Breast epithelium (tissue), 4 donors: ENCODE measurements at regions not wholly inside any gene's neighbourhood (a gene's known extent, or its start where the extent isn't known, plus 50 kb on each side); places are given as distances from the start of the nearest gene placed in this dataset.
A peak's percentile ranks its signal among the peaks of the same experiment; 100 is the strongest.

Source experiments
- DNase-seq, 2 donors: peaks; one replicate each; pipeline ENCODE4 v3.0.0-alpha.2; 2019; ENCODE audit warnings: low spot score in 2 of 2
- H3K27ac ChIP-seq, 2 donors: fragments of 200-600 bp; sonication (generic) in 1 of 2; one replicate each; pipeline ENCODE4 v1.5.1; 2016 to 2019; ENCODE audit warnings: mild to moderate bottlenecking in 1 of 2
- H3K27me3 ChIP-seq, 2 donors: fragments of 200-600 bp; sonication (generic) in 1 of 2; one replicate each; pipeline versions ENCODE4 v1.5.1 to v1.6.0; 2017 to 2019; ENCODE audit warnings: control low read depth in 1 of 2, mild to moderate bottlenecking in 1 of 2
- H3K36me3 ChIP-seq: fragments of 200-600 bp; one replicate; pipeline ENCODE4 v1.5.1; 2019
- H3K4me1 ChIP-seq, 2 donors: fragments of 200-600 bp; sonication (generic); one replicate each; pipeline ENCODE4 v1.5.1; 2016 to 2019; ENCODE audit warnings: control low read depth in 1 of 2
- H3K4me3 ChIP-seq, 3 donors: fragments of 200-600 bp; sonication (generic); 1 replicate in 2 of 3; 2 replicates in 1 of 3; pipeline ENCODE4 v1.5.1; 2016 to 2019; ENCODE audit warnings: mild to moderate bottlenecking in 3 of 3, moderate library complexity in 2 of 3
- H3K9me3 ChIP-seq, 2 donors: fragments of 200-600 bp; sonication (generic) in 1 of 2; one replicate each; pipeline ENCODE4 v1.5.1; 2016 to 2019; ENCODE audit warnings: control low read depth in 1 of 2
- CTCF ChIP-seq, 3 donors: fragments of 450-650 bp; IDR thresholded peaks; one replicate each; pipeline ENCODE4 v1.5.1; 2016 to 2017; ENCODE audit warnings: antibody characterized with exemption in 3 of 3, mild to moderate bottlenecking in 3 of 3, moderate library complexity in 3 of 3
- POLR2A ChIP-seq: fragments of 450-650 bp; IDR thresholded peaks from one replicate; pipeline ENCODE4 v1.6.1; 2016; ENCODE audit warnings: antibody characterized with exemption, mild to moderate bottlenecking, moderate library complexity
- POLR2AphosphoS5 ChIP-seq, 3 donors: sonication (generic); formaldehyde crosslinking; IDR thresholded peaks; one replicate each; pipeline ENCODE4 v1.6.1; 2017; ENCODE audit warnings: antibody characterized with exemption in 3 of 3
- intact Hi-C: fragments of 100-400 bp; cut with DNase I; formaldehyde crosslinking; loops from one replicate; pipeline ENCODE4 v1.15.1; 2023; ENCODE audit warnings: low total_unique reads

GRCh38 chr11:111019871-111020670 is 225.5 kb upstream of the POU2AF2 start:
- H3K27me3 ChIP-seq: no peaks in the 10 kb centered on the region
- H3K4me3 ChIP-seq: no peak overlapping the region
- no peak for TF ChIP-seq POLR2AphosphoS5 (IDR thresholded peaks at IDR 0.05)
- no peak for TF ChIP-seq CTCF (IDR thresholded peaks at IDR 0.05)
- peaks cover 0 to 4% of the 10 kb centered on the region in 2 donors for H3K4me1 ChIP-seq
- H3K36me3 ChIP-seq: no peaks in the 10 kb centered on the region
- no peaks in the 10 kb centered on the region for H3K9me3 ChIP-seq
- no peak for DNase-seq
- intact Hi-C loops: no loop called here
- H3K27ac ChIP-seq: peak overlapping the region; percentile 31 to 74

GRCh38 chr11:111019451-111019850 is 226.1 kb upstream of the POU2AF2 start:
- Histone ChIP-seq H3K27ac (peak overlapping the region; percentile 31 to 74), H3K27me3 (no peaks in the 10 kb centered on the region), H3K9me3 (no peaks in the 10 kb centered on the region), H3K4me3 (no peak overlapping the region), H3K36me3 (no peaks in the 10 kb centered on the region), H3K4me1 (peaks cover 0 to 4% of the 10 kb centered on the region in 2 donors)
- TF ChIP-seq POLR2AphosphoS5 (IDR thresholded peaks at IDR 0.05): no peak
- no peak for TF ChIP-seq POLR2A
- no peak for TF ChIP-seq CTCF (IDR thresholded peaks at IDR 0.05)
- intact Hi-C loops: no loop called here
- no peak for DNase-seq

GRCh38 chr11:111018566-111018965 is 227.0 kb upstream of the POU2AF2 start:
- Histone ChIP-seq H3K27ac (no peak overlapping the region), H3K36me3 (no peaks in the 10 kb centered on the region), H3K4me3 (no peak overlapping the region), H3K27me3 (no peaks in the 10 kb centered on the region), H3K4me1 (peaks cover 0 to 4% of the 10 kb centered on the region in 2 donors), H3K9me3 (no peaks in the 10 kb centered on the region)
- no peak for TF ChIP-seq CTCF (IDR thresholded peaks at IDR 0.05)
- TF ChIP-seq POLR2AphosphoS5 (IDR thresholded peaks at IDR 0.05): no peak
- TF ChIP-seq POLR2A: no peak
- DNase-seq: no peak
- intact Hi-C loops: no loop called here

GRCh38 chr11:111012491-111012890 is 233.0 kb upstream of the POU2AF2 start:
- no peaks in the 10 kb centered on the region for H3K9me3 ChIP-seq
- intact Hi-C loops: no loop called here
- DNase-seq: peak in 1 of 2 donors; percentile 28
- no peak overlapping the region for H3K27ac ChIP-seq
- TF ChIP-seq POLR2A (no peak), CTCF (IDR thresholded peaks at IDR 0.05) (no peak), POLR2AphosphoS5 (IDR thresholded peaks at IDR 0.05) (no peak)
- no peaks in the 10 kb centered on the region for H3K36me3 ChIP-seq
- H3K4me3 ChIP-seq: no peak overlapping the region
- no peaks in the 10 kb centered on the region for H3K27me3 ChIP-seq
- H3K4me1 ChIP-seq: no peaks in the 10 kb centered on the region

GRCh38 chr11:111011275-111011594 is 234.3 kb upstream of the POU2AF2 start:
- DNase-seq: no peak
- intact Hi-C loops: no loop called here
- H3K27me3 ChIP-seq: no peaks in the 10 kb centered on the region
- no peak overlapping the region for H3K4me3 ChIP-seq
- no peak for TF ChIP-seq POLR2AphosphoS5 (IDR thresholded peaks at IDR 0.05)
- TF ChIP-seq POLR2A: no peak
- no peak for TF ChIP-seq CTCF (IDR thresholded peaks at IDR 0.05)
- H3K4me1 ChIP-seq: no peaks in the 10 kb centered on the region
- H3K27ac ChIP-seq: no peak overlapping the region
- no peaks in the 10 kb centered on the region for H3K36me3 ChIP-seq
- H3K9me3 ChIP-seq: no peaks in the 10 kb centered on the region
